HFF-Myc (cell line): ENCODE measurements at regions not wholly inside any gene's neighbourhood (a gene's known extent, or its start where the extent isn't known, plus 50 kb on each side); places are given as distances from the start of the nearest gene placed in this dataset.

Experiments
- DNase-seq: peaks from one replicate; pipeline ENCODE4 v3.0.0-alpha.2; 2011; ENCODE audit warnings: low read depth; ENCODE audit errors: extremely low read depth
- H3K4me3 ChIP-seq: replicated peaks from 2 replicates; pipeline ENCODE4 v1.5.1; 2011; ENCODE audit warnings: low read depth, mild to moderate bottlenecking, control low read depth, low read length
- CTCF ChIP-seq: IDR thresholded peaks from 2 replicates; pipeline ENCODE4 v1.5.1; 2012; ENCODE audit warnings: mild to moderate bottlenecking, low read depth, low read length, control low read depth; ENCODE audit errors: missing control alignments

DNA sequence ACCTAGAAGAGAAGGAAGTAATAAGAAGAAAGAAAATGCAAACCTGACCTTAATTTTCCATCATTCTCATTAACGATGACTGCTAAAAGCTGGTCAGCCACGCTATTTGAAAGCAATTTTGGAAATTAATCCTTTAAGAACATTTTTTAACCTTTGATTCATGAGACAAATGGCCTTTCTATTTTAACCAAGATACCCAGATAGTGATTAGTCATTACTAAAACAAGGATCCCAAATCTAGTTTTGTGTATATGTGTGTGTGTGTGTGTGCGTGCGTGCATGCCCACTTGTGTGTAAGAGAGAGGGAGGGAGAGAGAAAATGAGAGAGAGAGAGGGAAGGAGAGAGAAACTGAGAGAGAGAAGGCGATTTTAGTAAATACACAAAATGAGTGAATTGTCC, 329.5 kb downstream of the DEPDC1B start:
- H3K4me3 ChIP-seq, result no peak overlapping the region
- no peak for DNase-seq
- no peak for TF ChIP-seq CTCF

DNA sequence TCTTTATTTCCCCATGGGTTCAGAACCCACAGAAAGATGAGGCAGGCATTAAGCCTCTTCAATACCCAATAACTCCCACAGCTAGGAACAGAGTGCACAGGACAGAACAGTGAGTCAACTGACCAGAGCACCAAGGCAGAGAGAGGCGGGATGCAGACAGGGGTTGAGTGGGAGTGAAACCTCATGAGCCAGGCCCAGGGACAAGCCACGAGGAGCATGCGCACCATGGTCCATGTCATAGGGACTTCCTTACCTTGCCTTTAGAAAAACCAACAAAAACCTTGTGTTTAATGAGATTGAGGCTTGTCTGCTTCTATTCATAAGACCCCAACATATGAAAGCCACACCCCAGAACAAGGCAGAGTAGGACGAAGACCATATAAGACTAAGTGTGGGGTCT, 330.6 kb downstream of the DEPDC1B start:
- DNase-seq, result no peak
- H3K4me3 ChIP-seq, result no peak overlapping the region
- no peak for TF ChIP-seq CTCF

GRCh38 chr5:60368100-60368499, 331.9 kb downstream of the DEPDC1B start:
- no peak for DNase-seq
- no peak for TF ChIP-seq CTCF
- H3K4me3 ChIP-seq, result no peak overlapping the region

GRCh38 chr5:60366489-60366888, 333.5 kb downstream of the DEPDC1B start:
- DNase-seq, result no peak
- no peak for TF ChIP-seq CTCF
- H3K4me3 ChIP-seq, result no peak overlapping the region

DNA sequence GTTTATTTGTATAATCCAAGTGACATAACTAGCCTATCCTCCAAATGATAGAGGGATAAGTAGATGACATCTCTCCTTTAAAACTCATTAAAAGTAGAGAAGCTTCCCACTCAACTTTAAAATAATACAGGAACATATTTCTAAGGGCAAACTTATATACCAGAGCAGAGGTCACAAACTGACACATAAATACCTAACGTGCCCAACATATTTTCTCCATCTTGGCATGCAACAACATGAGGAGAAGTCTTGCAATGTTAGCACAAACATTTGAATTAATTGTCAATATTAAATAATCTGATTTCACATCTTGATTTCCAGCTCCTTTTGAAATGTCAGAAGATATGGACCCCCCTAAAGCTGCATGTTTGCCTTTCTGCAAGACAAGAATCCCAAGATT, 335.0 kb downstream of the DEPDC1B start:
- no peak for DNase-seq
- no peak overlapping the region for H3K4me3 ChIP-seq
- TF ChIP-seq CTCF, result no peak

DNA sequence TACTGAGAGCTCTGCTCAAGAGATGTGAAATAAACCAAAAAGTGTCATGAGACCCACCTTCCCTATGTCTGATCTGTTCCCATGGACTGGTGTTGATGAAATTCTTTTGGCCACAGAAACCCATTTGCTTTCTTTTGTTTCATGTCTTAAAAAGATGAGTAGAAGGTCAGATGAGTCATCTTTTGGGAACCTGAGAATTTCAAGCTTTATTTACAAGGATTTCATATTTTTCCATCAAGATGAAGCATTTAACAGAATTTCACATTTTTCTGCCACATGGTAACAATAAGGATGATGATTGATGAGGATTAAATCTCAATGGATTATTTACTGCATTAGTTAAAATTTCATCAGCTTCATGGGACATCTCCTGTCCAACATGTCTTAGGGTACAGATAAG, 337.8 kb downstream of the DEPDC1B start:
- DNase-seq, result peak; percentile 3
- no peak overlapping the region for H3K4me3 ChIP-seq
- TF ChIP-seq CTCF, result no peak

GRCh38 chr5:60360355-60360754, 339.6 kb downstream of the DEPDC1B start:
- no peak for DNase-seq
- no peak overlapping the region for H3K4me3 ChIP-seq
- TF ChIP-seq CTCF, result no peak
